ENCODE measurements at regions not wholly inside any gene's neighbourhood (a gene's known extent, or its start where the extent isn't known, plus 50 kb on each side); places are given as distances from the start of the nearest gene placed in this dataset.

DNA sequence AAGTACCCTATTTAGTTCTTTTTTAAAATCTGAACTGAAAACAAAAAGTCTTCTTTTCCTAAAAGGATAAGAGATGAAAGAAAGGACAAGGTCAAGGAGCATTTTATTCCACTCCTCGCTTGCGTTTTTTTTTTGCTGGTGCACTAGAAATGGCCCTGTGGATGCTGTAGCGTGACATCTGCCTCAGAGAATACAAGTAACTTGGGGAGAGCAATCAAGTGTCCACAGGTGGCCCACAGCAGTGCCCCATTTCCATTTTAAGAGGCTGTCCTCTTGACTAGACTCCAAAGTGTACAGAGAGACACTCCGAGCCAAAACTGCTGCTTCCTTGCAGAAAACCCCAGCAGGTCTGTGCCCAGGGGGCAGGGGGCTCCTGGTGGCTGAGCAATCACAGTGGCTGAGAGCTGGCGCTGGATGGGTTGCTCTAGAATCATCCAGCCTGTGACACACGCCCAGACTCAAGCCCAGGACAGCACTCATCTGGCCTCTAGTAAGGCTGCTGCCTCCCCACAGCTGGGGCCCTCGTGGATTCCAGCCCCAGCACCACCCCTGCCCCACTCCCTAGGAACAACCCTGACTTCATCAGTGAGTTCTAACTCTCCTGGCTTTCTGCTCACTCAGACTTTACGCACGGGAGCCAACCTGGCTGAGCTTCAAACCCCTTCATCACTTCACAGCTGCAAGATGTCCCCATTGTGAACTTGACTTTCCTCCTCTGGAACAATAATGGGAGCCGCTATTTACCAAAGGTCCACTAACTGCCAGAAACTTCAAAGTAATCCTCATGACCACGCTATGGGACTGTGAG lies 71.1 kb upstream of the SPATA12 start:
- TF ChIP-seq, protein P1, sequence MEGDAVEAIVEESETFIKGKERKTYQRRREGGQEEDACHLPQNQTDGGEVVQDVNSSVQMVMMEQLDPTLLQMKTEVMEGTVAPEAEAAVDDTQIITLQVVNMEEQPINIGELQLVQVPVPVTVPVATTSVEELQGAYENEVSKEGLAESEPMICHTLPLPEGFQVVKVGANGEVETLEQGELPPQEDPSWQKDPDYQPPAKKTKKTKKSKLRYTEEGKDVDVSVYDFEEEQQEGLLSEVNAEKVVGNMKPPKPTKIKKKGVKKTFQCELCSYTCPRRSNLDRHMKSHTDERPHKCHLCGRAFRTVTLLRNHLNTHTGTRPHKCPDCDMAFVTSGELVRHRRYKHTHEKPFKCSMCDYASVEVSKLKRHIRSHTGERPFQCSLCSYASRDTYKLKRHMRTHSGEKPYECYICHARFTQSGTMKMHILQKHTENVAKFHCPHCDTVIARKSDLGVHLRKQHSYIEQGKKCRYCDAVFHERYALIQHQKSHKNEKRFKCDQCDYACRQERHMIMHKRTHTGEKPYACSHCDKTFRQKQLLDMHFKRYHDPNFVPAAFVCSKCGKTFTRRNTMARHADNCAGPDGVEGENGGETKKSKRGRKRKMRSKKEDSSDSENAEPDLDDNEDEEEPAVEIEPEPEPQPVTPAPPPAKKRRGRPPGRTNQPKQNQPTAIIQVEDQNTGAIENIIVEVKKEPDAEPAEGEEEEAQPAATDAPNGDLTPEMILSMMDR (IDR thresholded peaks at IDR 0.05; ENCODE audit: insufficient read depth, low read length): no peak
- TF ChIP-seq GABPA (IDR thresholded peaks at IDR 0.05; ENCODE audit: low read depth): no peak
- TF ChIP-seq POLR2AphosphoS5 (IDR thresholded peaks at IDR 0.05; ENCODE audit: low read depth): no peak

Data from HL-60 (cell line).